Lower lobe of right lung (tissue), 2 donors: ENCODE measurements at regions not wholly inside any gene's neighbourhood (a gene's known extent, or its start where the extent isn't known, plus 50 kb on each side); places are given as distances from the start of the nearest gene placed in this dataset.

Experiments
- ATAC-seq, 2 donors: fragments of 200-7000 bp; cut with Tn5 transposase; one replicate each; pipeline ENCODE4 v1.9.1; 2020 to 2022; ENCODE audit warnings: mild to moderate bottlenecking in 2 of 2, moderate library complexity in 2 of 2
- DNase-seq: peaks from one replicate; pipeline ENCODE4 v3.0.0-alpha.2; 2020
- H3K27ac ChIP-seq: fragments of 200-600 bp; one replicate; pipeline ENCODE4 v1.8.0; 2022
- H3K27me3 ChIP-seq: fragments of 200-600 bp; one replicate; pipeline ENCODE4 v1.8.0; 2022; ENCODE audit warnings: low read depth
- H3K36me3 ChIP-seq: fragments of 200-600 bp; one replicate; pipeline ENCODE4 v1.8.0; 2022; ENCODE audit warnings: mild to moderate bottlenecking
- H3K4me1 ChIP-seq: fragments of 200-600 bp; one replicate; pipeline ENCODE4 v1.8.0; 2022
- H3K4me3 ChIP-seq: fragments of 200-600 bp; one replicate; pipeline ENCODE4 v1.8.0; 2022; ENCODE audit warnings: mild to moderate bottlenecking
- H3K9me3 ChIP-seq: fragments of 200-600 bp; one replicate; pipeline ENCODE4 v1.8.0; 2022
- CTCF ChIP-seq: fragments of 200-600 bp; IDR thresholded peaks from one replicate; pipeline ENCODE4 v1.8.0; 2022; ENCODE audit warnings: antibody characterized with exemption, mild to moderate bottlenecking
- intact Hi-C: fragments of 100-400 bp; cut with DNase I; formaldehyde crosslinking; loops from one replicate; pipeline ENCODE4 v1.11.0; 2022
- donor health status: DM: no; HTN: yes; CAD: no; lungs with severe emphysema.

GRCh38 chr3:135885885-135886284 is 79.6 kb upstream of the PPP2R3A start:
- ATAC-seq (no peak), DNase-seq (no peak)
- Histone ChIP-seq H3K4me3 (no peak overlapping the region), H3K36me3 (no peaks in the 10 kb centered on the region), H3K27me3 (no peaks in the 10 kb centered on the region), H3K4me1 (no peaks in the 10 kb centered on the region), H3K9me3 (no peaks in the 10 kb centered on the region), H3K27ac (no peak overlapping the region)
- TF ChIP-seq CTCF: no peak
- intact Hi-C loops: no loop called here

- Histone ChIP-seq H3K36me3 (no peaks in the 10 kb centered on the region), H3K27ac (no peak overlapping the region), H3K4me1 (no peaks in the 10 kb centered on the region), H3K9me3 (no peaks in the 10 kb centered on the region), H3K27me3 (no peaks in the 10 kb centered on the region), H3K4me3 (no peak overlapping the region)
- no peak for DNase-seq
- intact Hi-C loops: no loop called here
- no peak for TF ChIP-seq CTCF
- no peak for ATAC-seq
Observed at GRCh38 chr3:135887220-135887619, 78.3 kb upstream of the PPP2R3A start.

- DNase-seq (no peak), ATAC-seq (no peak)
- Histone ChIP-seq H3K27ac (no peak overlapping the region), H3K36me3 (no peaks in the 10 kb centered on the region), H3K27me3 (no peaks in the 10 kb centered on the region), H3K4me3 (no peak overlapping the region), H3K4me1 (no peaks in the 10 kb centered on the region), H3K9me3 (no peaks in the 10 kb centered on the region)
- TF ChIP-seq CTCF: no peak
- intact Hi-C loops: no loop called here
Observed at GRCh38 chr3:135889443-135889842, 76.1 kb upstream of the PPP2R3A start.

GRCh38 chr3:135891121-135891520 is 74.4 kb upstream of the PPP2R3A start:
- ATAC-seq: no peak
- no peak for TF ChIP-seq CTCF
- Histone ChIP-seq H3K27ac (no peak overlapping the region), H3K9me3 (no peaks in the 10 kb centered on the region), H3K4me3 (no peak overlapping the region), H3K27me3 (no peaks in the 10 kb centered on the region), H3K36me3 (no peaks in the 10 kb centered on the region), H3K4me1 (no peaks in the 10 kb centered on the region)
- intact Hi-C loops: no loop called here
- no peak for DNase-seq

- intact Hi-C loops: no loop called here
- ATAC-seq (peak; percentile 76 to 78), DNase-seq (peak; percentile 74)
- Histone ChIP-seq H3K27ac (no peak overlapping the region), H3K9me3 (no peaks in the 10 kb centered on the region), H3K36me3 (no peaks in the 10 kb centered on the region), H3K27me3 (no peaks in the 10 kb centered on the region), H3K4me1 (no peaks in the 10 kb centered on the region), H3K4me3 (no peak overlapping the region)
- TF ChIP-seq CTCF: peak; percentile 77
Observed at GRCh38 chr3:135895106-135895733, 70.3 kb upstream of the PPP2R3A start.

- DNase-seq (no peak), ATAC-seq (peak in 1 of 2 donors; percentile 35)
- no peaks in the 10 kb centered on the region for H3K36me3 ChIP-seq
- H3K27ac ChIP-seq: no peak overlapping the region
- H3K4me3 ChIP-seq: no peak overlapping the region
- intact Hi-C loops: no loop called here
- H3K4me1 ChIP-seq: no peaks in the 10 kb centered on the region
- H3K9me3 ChIP-seq: no peaks in the 10 kb centered on the region
- no peak for TF ChIP-seq CTCF
- H3K27me3 ChIP-seq: no peaks in the 10 kb centered on the region
Observed at GRCh38 chr3:135895734-135896121, 69.8 kb upstream of the PPP2R3A start.
